Activated CD8-positive, alpha-beta T cell treated with anti-CD3 and anti-CD28 coated beads for 36 hours (primary cell): ENCODE measurements at regions not wholly inside any gene's neighbourhood (a gene's known extent, or its start where the extent isn't known, plus 50 kb on each side); places are given as distances from the start of the nearest gene placed in this dataset.

Experiments
- ATAC-seq: fragments of 200-7000 bp; cut with Tn5 transposase; one replicate; pipeline ENCODE4 v1.10.0; 2021; ENCODE audit warnings: mild to moderate bottlenecking, moderate library complexity
- CTCF ChIA-PET: fragments of 350-600 bp; sonication (Branson Sonifier 250); formaldehyde crosslinking; loops from one replicate; lab custom pipeline; 2021; ENCODE audit warnings: antibody characterized with exemption; lab: Charles Lee
- POLR2A ChIA-PET: fragments of 350-600 bp; sonication (Branson Sonifier 250); formaldehyde crosslinking; loops from one replicate; lab custom pipeline; 2021; ENCODE audit warnings: antibody characterized with exemption; lab: Charles Lee
- DNase-seq: peaks from one replicate; pipeline ENCODE4 v3.0.0-alpha.2; 2020
- H3K27ac Mint-ChIP-seq: one replicate; pipeline ENCODE4 v1.8.0; 2021; ENCODE audit warnings: mild to moderate bottlenecking, mixed read lengths
- H3K27me3 Mint-ChIP-seq: one replicate; pipeline ENCODE4 v1.8.0; 2021; ENCODE audit warnings: mixed read lengths
- H3K36me3 Mint-ChIP-seq: one replicate; pipeline ENCODE4 v1.8.0; 2021; ENCODE audit warnings: low read depth, mixed read lengths
- H3K4me1 Mint-ChIP-seq: one replicate; pipeline ENCODE4 v1.8.0; 2021; ENCODE audit warnings: low read depth, mixed read lengths
- H3K4me3 Mint-ChIP-seq: one replicate; pipeline ENCODE4 v1.8.0; 2021; ENCODE audit warnings: mild to moderate bottlenecking, moderate library complexity, mixed read lengths
- H3K9me3 Mint-ChIP-seq: one replicate; pipeline ENCODE4 v1.8.0; 2021; ENCODE audit warnings: mixed read lengths
- CTCF ChIP-seq: fragments of 200-600 bp; IDR thresholded peaks from one replicate; pipeline ENCODE4 v1.8.0; 2022; ENCODE audit warnings: antibody characterized with exemption, mild to moderate bottlenecking
- intact Hi-C: fragments of 100-400 bp; cut with micrococcal nuclease; formaldehyde crosslinking; loops from one replicate; pipeline ENCODE4 v1.10.0; 2022

GRCh38 chr1:99546432-99547416, 99.2 kb upstream of the PALMD start:
- POLR2A ChIA-PET: interaction anchor here (0.6 kb wide), 1 partner anchor 710 kb away, joined by 4 read pairs; no protein-coding TSS in a partner anchor
- Mint-ChIP-seq H3K27ac (no peak overlapping the region), H3K4me3 (no peak overlapping the region), H3K27me3 (peaks cover 8% of the 10 kb centered on the region), H3K9me3 (no peaks in the 10 kb centered on the region), H3K4me1 (no peaks in the 10 kb centered on the region), H3K36me3 (no peaks in the 10 kb centered on the region)
- DNase-seq: no peak
- CTCF ChIA-PET: no interaction called here
- intact Hi-C loops: no loop called here
- TF ChIP-seq CTCF: no peak
- no peak for ATAC-seq

GRCh38 chr1:99548943-99549605, 96.8 kb upstream of the PALMD start:
- DNase-seq (no peak), ATAC-seq (no peak)
- no peaks in the 10 kb centered on the region for H3K36me3 Mint-ChIP-seq
- peaks cover 12% of the 10 kb centered on the region for H3K27me3 Mint-ChIP-seq
- TF ChIP-seq CTCF: no peak
- H3K4me1 Mint-ChIP-seq: no peaks in the 10 kb centered on the region
- no peaks in the 10 kb centered on the region for H3K9me3 Mint-ChIP-seq
- no peak overlapping the region for H3K27ac Mint-ChIP-seq
- H3K4me3 Mint-ChIP-seq: no peak overlapping the region
- POLR2A ChIA-PET: no interaction called here
- CTCF ChIA-PET: no interaction called here
- intact Hi-C loops: no loop called here

GRCh38 chr1:99550198-99550597, 95.7 kb upstream of the PALMD start:
- no peak for DNase-seq
- POLR2A ChIA-PET: no interaction called here
- Mint-ChIP-seq H3K4me1 (no peaks in the 10 kb centered on the region), H3K4me3 (no peak overlapping the region), H3K27me3 (peaks cover 10% of the 10 kb centered on the region), H3K27ac (no peak overlapping the region), H3K36me3 (no peaks in the 10 kb centered on the region), H3K9me3 (peaks cover 2% of the 10 kb centered on the region)
- ATAC-seq: no peak
- intact Hi-C loops: no loop called here
- no peak for TF ChIP-seq CTCF
- CTCF ChIA-PET: interaction anchor here (0.7 kb wide), 1 partner anchor 196 kb away, joined by 3 read pairs; no protein-coding TSS in a partner anchor

- Mint-ChIP-seq H3K36me3 (no peaks in the 10 kb centered on the region), H3K4me1 (no peaks in the 10 kb centered on the region), H3K27me3 (peaks cover 10% of the 10 kb centered on the region), H3K9me3 (peaks cover 2% of the 10 kb centered on the region), H3K27ac (no peak overlapping the region), H3K4me3 (no peak overlapping the region)
- intact Hi-C loops: no loop called here
- no peak for TF ChIP-seq CTCF
- POLR2A ChIA-PET: no interaction called here
- DNase-seq: no peak
- CTCF ChIA-PET: no interaction called here
- ATAC-seq: no peak
Measured at GRCh38 chr1:99551812-99552614, 93.9 kb upstream of the PALMD start.
